HepG2 (cell line): ENCODE measurements at regions not wholly inside any gene's neighbourhood (a gene's known extent, or its start where the extent isn't known, plus 50 kb on each side); places are given as distances from the start of the nearest gene placed in this dataset.
"Not testable (repeated sequence)": the region's sequence is repeated elsewhere in the genome, so short reads cannot be mapped to it uniquely, and the experiment has no call there.

Experiments used
- ATAC-seq: fragments of 200-7000 bp; cut with Tn5 transposase; 3 replicates; pipeline ENCODE4 v1.9.1; 2020; ENCODE audit warnings: mild to moderate bottlenecking, moderate library complexity
- BruUV-seq: library from RNA; stranded (reverse); fragments of 400-500 nt; replicated peaks from 2 replicates; lab custom pipeline; 2021; lab: Mats Ljungman, UMichigan
- CTCF ChIA-PET: fragments of 300-600 bp; formaldehyde crosslinking; extraction: SDS; loops from one replicate; lab custom pipeline; 2021; ENCODE audit warnings: low total read pairs, inconsistent platforms, low intra/inter-chr PET ratio; lab: Yijun Ruan, JAX
- POLR2A ChIA-PET: fragments of 350-600 bp; sonication (Branson Sonifier 250); formaldehyde crosslinking; loops from one replicate; lab custom pipeline; 2020; ENCODE audit warnings: antibody characterized with exemption, inconsistent platforms; lab: Yijun Ruan, JAX
- DNase-seq: peaks from one replicate; pipeline ENCODE4 v3.0.0-alpha.2; 2015; ENCODE audit warnings: low spot score
- FAIRE-seq: peaks from 3 replicates; lab custom pipeline; 2011; peaks lifted over from hg19 to GRCh38; lab: Jason Lieb, UNC
- H2AFZ ChIP-seq: one replicate; pipeline ENCODE4 v1.6.1; 2011; ENCODE audit warnings: low read length, inconsistent platforms
- H3K27ac ChIP-seq: fragments of 300-600 bp; 3 replicates; pipeline ENCODE4 v1.8.0; 2011; ENCODE audit warnings: mixed run types, mild to moderate bottlenecking, mixed read lengths, low read length, inconsistent platforms; ENCODE audit not compliant: insufficient read depth; ENCODE audit errors: extremely low read length
- H3K27me3 ChIP-seq, 2 experiments: fragments of 200-600 bp in 1 of 2; 2 replicates in 1 of 2; 3 replicates in 1 of 2; pipeline versions ENCODE4 v1.6.0 to v1.8.0; 2011; ENCODE audit warnings: low read length in 2 of 2, mild to moderate bottlenecking in 2 of 2, moderate library complexity in 2 of 2, inconsistent platforms in 1 of 2; ENCODE audit not compliant: insufficient read depth in 2 of 2, control insufficient read depth in 1 of 2
- H3K36me3 ChIP-seq, 2 experiments: fragments of 200-600 bp in 1 of 2; replicated peaks in 1 of 2; 2 replicates in 1 of 2; 3 replicates in 1 of 2; pipeline versions ENCODE4 v1.5.1 to v1.8.0; 2011; ENCODE audit warnings: low read length in 2 of 2, inconsistent platforms in 1 of 2; ENCODE audit not compliant: insufficient read depth in 2 of 2, control insufficient read depth in 1 of 2
- H3K4me1 ChIP-seq: 2 replicates; pipeline ENCODE4 v1.5.1; 2012; ENCODE audit warnings: low read length, inconsistent platforms; ENCODE audit not compliant: insufficient read depth
- H3K4me2 ChIP-seq: 2 replicates; pipeline ENCODE4 v1.6.0; 2011; ENCODE audit warnings: low read depth, low read length, inconsistent platforms
- H3K4me3 ChIP-seq, 3 experiments: fragments of 200-600 bp in 1 of 3; sonication (generic), shearing (Covaris generic) in 1 of 3; replicated peaks in 1 of 3; 2 replicates each; pipeline ENCODE4 v1.5.1; 2011 to 2016; ENCODE audit warnings: low read length in 3 of 3, inconsistent platforms in 2 of 3, low read depth in 2 of 3, mild to moderate bottlenecking in 2 of 3, control low read depth in 1 of 3, mixed read lengths in 1 of 3; ENCODE audit not compliant: insufficient read depth in 1 of 3
- H3K79me2 ChIP-seq: one replicate; pipeline ENCODE4 v1.6.1; 2011; ENCODE audit warnings: low read length, inconsistent platforms; ENCODE audit not compliant: insufficient read depth
- H3K9ac ChIP-seq: 2 replicates; pipeline ENCODE4 v1.6.0; 2011; ENCODE audit warnings: mild to moderate bottlenecking, low read depth, low read length, inconsistent platforms; ENCODE audit not compliant: insufficient read depth
- H3K9me3 ChIP-seq: 2 replicates; pipeline ENCODE4 v1.5.1; 2012; ENCODE audit warnings: mild to moderate bottlenecking, low read length
- H4K20me1 ChIP-seq: 2 replicates; pipeline ENCODE4 v1.6.0; 2011; ENCODE audit warnings: inconsistent platforms, mild to moderate bottlenecking, low read length, moderate library complexity; ENCODE audit not compliant: insufficient read depth
- EHMT2 ChIP-seq: fragments of 200-600 bp; sonication (generic); IDR thresholded peaks from 2 replicates; pipeline ENCODE4 v1.7.0; 2017; ENCODE audit warnings: antibody characterized with exemption, low read depth, low read length, borderline replicate concordance
- HES4 ChIP-seq: sonication (generic); formaldehyde crosslinking; IDR thresholded peaks from 2 replicates; pipeline ENCODE4 v1.9.0; 2021; ENCODE audit warnings: mild to moderate bottlenecking, missing genetic modification reagents, borderline replicate concordance
- KAT7 ChIP-seq: IDR thresholded peaks from 2 replicates; pipeline ENCODE4 v1.6.1; 2018; ENCODE audit warnings: borderline replicate concordance, missing compliant biosample characterization
- MED8 ChIP-seq: sonication (generic); formaldehyde crosslinking; IDR thresholded peaks from 2 replicates; pipeline ENCODE4 v1.8.1; 2023; ENCODE audit warnings: mild to moderate bottlenecking, missing genetic modification reagents; ENCODE audit not compliant: insufficient replicate concordance
- MTA3 ChIP-seq: sonication (generic); formaldehyde crosslinking; IDR thresholded peaks from 2 replicates; pipeline ENCODE4 v1.4.0; 2020; ENCODE audit warnings: missing genetic modification reagents
- RBAK ChIP-seq: sonication (generic); formaldehyde crosslinking; IDR thresholded peaks from 2 replicates; pipeline ENCODE4 v1.5.1; 2020; ENCODE audit warnings: mild to moderate bottlenecking, missing genetic modification reagents
- REXO4 ChIP-seq: sonication (generic); formaldehyde crosslinking; IDR thresholded peaks from 2 replicates; pipeline ENCODE4 v1.8.0; 2022; ENCODE audit warnings: missing genetic modification reagents, mild to moderate bottlenecking, borderline replicate concordance
- TRIM22 ChIP-seq: fragments of 450-650 bp; IDR thresholded peaks from 2 replicates; pipeline ENCODE4 v1.6.1; 2017
- XRCC5 ChIP-seq: fragments of 200-400 bp; formaldehyde crosslinking; optimal IDR thresholded peaks from 2 replicates; pipeline ENCODE3; 2017; ENCODE audit warnings: mild to moderate bottlenecking, low read length
- ZNF703 ChIP-seq: sonication (generic); formaldehyde crosslinking; IDR thresholded peaks from 2 replicates; pipeline ENCODE4 v1.5.1; 2020; ENCODE audit warnings: missing genetic modification reagents, mild to moderate bottlenecking, moderate library complexity, borderline replicate concordance
- ZNF720 ChIP-seq: sonication (generic); formaldehyde crosslinking; IDR thresholded peaks from 2 replicates; pipeline ENCODE4 v1.4.0; 2020; ENCODE audit warnings: missing genetic modification reagents
- ZSCAN29 ChIP-seq: sonication (generic); formaldehyde crosslinking; conservative IDR thresholded peaks from 2 replicates; pipeline ENCODE4 v1.4.0; 2020; ENCODE audit warnings: mild to moderate bottlenecking, missing genetic modification reagents
- ZSCAN30 ChIP-seq: sonication (generic); formaldehyde crosslinking; IDR thresholded peaks from 2 replicates; pipeline ENCODE4 v1.5.0; 2020; ENCODE audit warnings: mild to moderate bottlenecking, missing genetic modification reagents
- ZSCAN31 ChIP-seq: sonication (generic); formaldehyde crosslinking; IDR thresholded peaks from 2 replicates; pipeline ENCODE4 v1.5.0; 2020; ENCODE audit warnings: low read depth, mild to moderate bottlenecking, missing genetic modification reagents
- WGBS: methylation state at CpG from one replicate; pipeline ENCODE4 v1.1.6; 2017; ENCODE audit warnings: low lambda C conversion rate; 5-methylcytosine and 5-hydroxymethylcytosine counted together
- in situ Hi-C: cut with HindIII; loops from 2 replicates; pipeline ENCODE4 v1.10.0; 2017; ENCODE audit warnings: low pct_unique_long_range_greater_than_20kb; ENCODE audit not compliant: extremely low pct_ligation_motif_present
- intact Hi-C: fragments of 100-400 bp; cut with micrococcal nuclease; formaldehyde crosslinking; loops from one replicate; pipeline ENCODE4 v1.10.0; 2022; ENCODE audit not compliant: unreplicated experiment
- TF ChIP-seq, protein P1 (sequence below): sonication (generic); formaldehyde crosslinking; IDR thresholded peaks from 2 replicates; pipeline ENCODE4 v1.8.1; 2022; ENCODE audit warnings: low read depth, mild to moderate bottlenecking, missing genetic modification reagents

- TF ChIP-seq, protein P1, sequence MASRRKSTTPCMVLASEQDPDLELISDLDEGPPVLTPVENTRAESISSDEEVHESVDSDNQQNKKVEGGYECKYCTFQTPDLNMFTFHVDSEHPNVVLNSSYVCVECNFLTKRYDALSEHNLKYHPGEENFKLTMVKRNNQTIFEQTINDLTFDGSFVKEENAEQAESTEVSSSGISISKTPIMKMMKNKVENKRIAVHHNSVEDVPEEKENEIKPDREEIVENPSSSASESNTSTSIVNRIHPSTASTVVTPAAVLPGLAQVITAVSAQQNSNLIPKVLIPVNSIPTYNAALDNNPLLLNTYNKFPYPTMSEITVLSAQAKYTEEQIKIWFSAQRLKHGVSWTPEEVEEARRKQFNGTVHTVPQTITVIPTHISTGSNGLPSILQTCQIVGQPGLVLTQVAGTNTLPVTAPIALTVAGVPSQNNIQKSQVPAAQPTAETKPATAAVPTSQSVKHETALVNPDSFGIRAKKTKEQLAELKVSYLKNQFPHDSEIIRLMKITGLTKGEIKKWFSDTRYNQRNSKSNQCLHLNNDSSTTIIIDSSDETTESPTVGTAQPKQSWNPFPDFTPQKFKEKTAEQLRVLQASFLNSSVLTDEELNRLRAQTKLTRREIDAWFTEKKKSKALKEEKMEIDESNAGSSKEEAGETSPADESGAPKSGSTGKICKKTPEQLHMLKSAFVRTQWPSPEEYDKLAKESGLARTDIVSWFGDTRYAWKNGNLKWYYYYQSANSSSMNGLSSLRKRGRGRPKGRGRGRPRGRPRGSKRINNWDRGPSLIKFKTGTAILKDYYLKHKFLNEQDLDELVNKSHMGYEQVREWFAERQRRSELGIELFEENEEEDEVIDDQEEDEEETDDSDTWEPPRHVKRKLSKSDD = no peak
- no peak for TF ChIP-seq ZSCAN29 (CRISPR knock-in tag)
These were observed 1434.5 kb downstream of the KCNT2 start (continued) for GRCh38 chr1:195173753-195174152.

DNA sequence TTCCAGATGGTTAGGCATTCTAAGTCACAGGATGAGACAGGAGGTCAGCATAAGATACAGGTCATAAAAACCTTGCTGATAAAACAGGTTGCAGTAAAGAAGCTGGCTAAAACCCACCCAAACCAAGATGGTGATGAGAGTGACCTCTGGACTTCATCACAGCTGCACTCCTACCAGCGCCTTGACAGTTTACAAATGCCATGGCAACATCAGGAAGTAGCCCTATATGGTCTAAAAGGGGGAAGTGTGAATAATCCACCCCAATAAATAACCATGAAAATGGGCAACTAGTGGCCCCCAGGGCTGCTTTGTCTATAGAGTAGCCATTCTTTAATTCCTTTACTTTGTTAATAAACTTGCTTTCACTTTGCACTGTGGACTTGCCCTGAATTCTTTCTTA lies 1448.4 kb downstream of the KCNT2 start:
- FAIRE-seq, H3K27ac ChIP-seq, H3K9me3 ChIP-seq, H3K36me3 ChIP-seq, intact Hi-C loops, H4K20me1 ChIP-seq, CTCF ChIA-PET, H3K4me1 ChIP-seq, H3K79me2 ChIP-seq, BruUV-seq, POLR2A ChIA-PET, H3K4me2 ChIP-seq, ATAC-seq, in situ Hi-C loops, H3K4me3 ChIP-seq, H3K9ac ChIP-seq, DNase-seq, H2AFZ ChIP-seq, H3K27me3 ChIP-seq: not testable (repeated sequence)
- WGBS = 0% methylated on average over 1 of the region's 1 CpG

DNA sequence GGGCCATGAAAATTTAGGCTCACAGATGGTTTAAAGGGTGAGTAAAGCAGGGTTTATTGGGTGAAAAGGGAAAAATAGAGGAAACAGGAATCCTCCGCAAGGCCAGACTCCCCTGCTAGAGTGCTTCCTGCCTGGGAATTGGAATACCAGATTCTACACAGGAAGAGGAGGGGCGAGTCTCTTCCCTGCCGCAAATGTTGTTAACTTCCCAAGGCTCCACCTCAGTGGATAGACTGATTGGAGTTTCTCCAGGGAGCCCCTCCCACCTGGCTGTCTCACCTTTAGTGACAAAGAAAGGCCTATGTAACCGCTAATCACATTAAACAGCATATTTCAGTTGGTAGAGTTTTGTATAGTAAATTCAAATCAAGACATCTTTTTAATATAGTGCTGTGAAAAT lies 1450.1 kb downstream of the KCNT2 start:
- DNase-seq = no peak
- Histone ChIP-seq H3K9me3 (no peaks in the 10 kb centered on the region), H3K27ac (no peak overlapping the region), H3K4me1 (no peaks in the 10 kb centered on the region), H3K9ac (no peak overlapping the region), H3K36me3 (no peaks in the 10 kb centered on the region), H3K4me2 (no peak overlapping the region), H4K20me1 (no peaks in the 10 kb centered on the region), H3K27me3 (no peaks in the 10 kb centered on the region), H3K79me2 (no peaks in the 10 kb centered on the region), H3K4me3 (no peak overlapping the region), H2AFZ (no peak overlapping the region)
- WGBS = 6% methylated on average over 4 of the region's 4 CpGs
- ATAC-seq = no peak
- no TSS peak for BruUV-seq
- in situ Hi-C loops = no loop called here
- intact Hi-C loops = no loop called here
- FAIRE-seq = no peak
- CTCF ChIA-PET = no interaction called here
- POLR2A ChIA-PET = no interaction called here
- no peak for TF ChIP-seq MTA3
- TF ChIP-seq ZSCAN30 (CRISPR knock-in tag) = no peak
- no peak for TF ChIP-seq HES4 (CRISPR knock-in tag)
- no peak for TF ChIP-seq ZNF720
- TF ChIP-seq ZSCAN31 = no peak
- no peak for TF ChIP-seq KAT7 (CRISPR knock-in tag)
- TF ChIP-seq ZNF703 (CRISPR knock-in tag) = no peak
- TF ChIP-seq XRCC5 = no peak
- no peak for TF ChIP-seq MED8 (CRISPR knock-in tag)
- TF ChIP-seq EHMT2 = no peak
- TF ChIP-seq REXO4 (CRISPR knock-in tag) = no peak
- no peak for TF ChIP-seq RBAK (CRISPR knock-in tag)
- TF ChIP-seq TRIM22 = no peak
